AG20443 (cell line): ENCODE measurements at regions not wholly inside any gene's neighbourhood (a gene's known extent, or its start where the extent isn't known, plus 50 kb on each side); places are given as distances from the start of the nearest gene placed in this dataset.

Experiments
- DNase-seq: peaks from one replicate; pipeline ENCODE4 v3.0.0; 2012; ENCODE audit warnings: low spot score, mixed read lengths

DNA sequence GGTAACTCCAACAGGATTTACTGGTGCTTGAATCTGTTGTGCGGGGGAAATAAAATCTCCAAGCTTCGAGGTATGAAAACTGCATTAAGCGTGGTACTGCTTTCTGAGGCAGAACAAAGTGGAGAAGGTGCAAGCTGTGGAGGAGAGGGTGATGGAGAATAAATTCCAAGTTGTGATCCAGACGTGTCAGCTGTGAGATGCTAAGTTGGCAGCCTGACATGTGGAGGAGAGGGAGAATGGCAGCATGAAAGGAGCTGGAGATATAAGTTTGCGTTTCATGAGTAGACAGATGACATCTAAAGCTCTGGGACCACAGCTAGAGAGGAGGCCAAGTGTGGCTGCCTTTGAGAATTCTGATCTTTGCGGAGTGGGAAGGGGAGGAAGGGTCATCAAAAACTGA is 411.8 kb downstream of the FBXO15 start:
- no peak for DNase-seq

DNA sequence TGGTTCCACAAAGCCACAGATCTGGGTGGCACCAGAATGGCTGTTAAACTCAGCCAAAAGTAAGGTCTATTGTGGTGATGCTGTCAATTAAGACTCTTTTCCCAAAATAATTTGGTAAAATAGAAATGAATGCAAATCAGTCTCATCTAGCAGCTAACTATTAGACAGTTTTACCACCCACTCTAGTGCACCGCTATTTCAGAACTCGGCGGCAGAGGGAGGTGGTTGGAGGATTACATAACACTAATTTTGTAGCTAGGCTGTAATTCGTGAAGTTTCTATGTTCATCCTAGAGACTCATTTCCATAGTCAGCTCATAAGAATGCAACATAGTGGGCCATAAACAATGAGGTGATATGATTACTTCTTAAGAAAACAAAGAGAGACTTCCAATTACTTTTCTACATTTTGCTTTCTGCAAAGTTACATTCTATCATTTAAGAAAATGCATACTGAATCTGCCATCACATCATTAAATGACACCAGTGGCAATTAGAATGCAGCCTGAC is 413.8 kb downstream of the FBXO15 start:
- DNase-seq: no peak

DNA sequence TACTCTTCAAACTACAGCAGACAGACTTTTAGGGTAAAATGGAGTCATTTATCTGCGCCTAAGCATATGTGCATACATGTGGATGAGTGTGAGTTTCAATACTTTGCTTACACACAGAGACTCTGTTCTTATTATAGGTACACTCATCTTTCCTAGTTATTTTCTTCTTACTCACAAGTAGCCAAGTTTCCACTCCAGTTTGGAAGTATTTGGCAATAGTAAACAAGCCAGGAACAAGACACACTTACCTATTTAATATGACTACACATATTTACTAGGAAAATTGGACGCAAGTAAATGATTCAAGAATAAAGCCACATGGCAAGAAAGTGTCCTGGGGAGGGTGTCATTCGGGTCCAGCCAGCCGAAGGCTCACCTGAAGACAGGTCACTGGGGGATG is 414.3 kb downstream of the FBXO15 start:
- DNase-seq: no peak

DNA sequence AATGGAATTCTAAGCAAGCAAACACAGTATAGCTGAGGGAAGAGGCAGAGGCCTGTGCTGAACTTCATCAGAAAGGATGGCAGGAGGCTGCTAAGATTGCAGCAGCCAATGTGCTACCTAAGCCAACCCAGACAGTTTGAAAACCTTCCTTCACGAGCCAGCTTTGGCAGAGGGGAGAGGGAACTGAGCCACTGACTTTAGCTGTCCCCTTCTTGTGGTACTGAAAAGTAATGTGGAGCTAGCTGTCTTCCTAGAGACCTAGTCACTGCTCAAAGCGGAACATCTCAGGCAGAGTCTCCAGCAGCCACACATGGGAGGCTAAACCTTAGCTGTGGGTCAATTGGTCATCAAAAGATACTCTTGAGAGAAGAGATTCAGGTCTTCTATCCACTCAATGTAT is 419.0 kb downstream of the FBXO15 start:
- DNase-seq: no peak

DNA sequence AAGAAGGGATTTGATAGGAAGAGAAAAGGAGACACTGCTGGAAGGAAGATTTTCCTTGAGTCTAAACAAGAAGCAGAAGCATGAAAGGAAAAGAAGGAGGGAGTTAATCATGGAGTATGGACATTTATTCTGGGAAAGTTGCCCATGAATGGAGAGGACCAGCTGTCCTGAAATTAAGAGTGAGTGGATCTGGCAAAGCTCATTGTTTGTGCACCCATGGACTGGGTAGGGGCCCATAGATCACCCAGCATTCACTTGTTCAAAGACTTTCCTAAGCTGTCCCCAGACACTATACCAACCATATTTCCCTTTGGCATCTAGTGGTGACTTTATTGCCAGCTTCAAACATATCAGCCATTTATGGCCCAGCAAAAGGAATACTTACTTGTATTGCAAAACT is 422.7 kb downstream of the FBXO15 start:
- no peak for DNase-seq

DNA sequence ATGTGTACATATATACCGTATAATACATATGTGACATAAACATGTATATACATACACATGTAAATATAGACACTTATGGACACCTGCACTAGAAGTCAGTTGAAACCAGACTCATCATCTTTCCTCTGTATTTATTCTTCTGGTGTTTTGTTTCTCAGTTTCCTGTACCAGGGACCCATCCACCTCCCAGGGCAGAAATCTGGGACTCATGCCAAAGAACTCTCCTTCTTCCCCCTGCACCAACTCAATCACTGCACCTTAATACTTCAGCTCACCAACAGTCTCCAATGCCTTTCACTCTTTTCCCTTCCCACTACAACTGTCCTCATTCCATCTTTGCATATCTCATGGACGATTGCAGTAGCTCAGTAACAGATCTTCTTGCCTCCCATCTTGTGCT is 428.0 kb downstream of the FBXO15 start:
- DNase-seq: no peak

DNA sequence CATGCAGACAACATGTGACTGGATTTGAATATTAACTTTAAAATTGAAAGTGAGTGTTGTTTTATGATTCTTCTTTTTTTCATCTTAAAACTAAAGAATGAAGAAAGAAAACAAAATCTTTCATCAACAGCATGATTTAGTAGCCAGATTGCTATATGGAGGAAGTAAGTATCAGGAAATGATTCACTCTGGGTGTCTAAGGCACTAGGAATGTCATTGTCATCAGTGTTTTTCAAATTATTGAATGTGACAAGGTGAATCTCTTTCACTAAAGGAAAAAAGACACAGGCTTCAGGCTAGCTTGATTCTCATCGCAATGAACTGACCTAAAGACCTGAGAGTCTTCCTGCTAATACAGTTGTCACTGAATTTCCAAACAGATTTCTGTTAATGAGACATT is 430.1 kb downstream of the FBXO15 start:
- DNase-seq: no peak

DNA sequence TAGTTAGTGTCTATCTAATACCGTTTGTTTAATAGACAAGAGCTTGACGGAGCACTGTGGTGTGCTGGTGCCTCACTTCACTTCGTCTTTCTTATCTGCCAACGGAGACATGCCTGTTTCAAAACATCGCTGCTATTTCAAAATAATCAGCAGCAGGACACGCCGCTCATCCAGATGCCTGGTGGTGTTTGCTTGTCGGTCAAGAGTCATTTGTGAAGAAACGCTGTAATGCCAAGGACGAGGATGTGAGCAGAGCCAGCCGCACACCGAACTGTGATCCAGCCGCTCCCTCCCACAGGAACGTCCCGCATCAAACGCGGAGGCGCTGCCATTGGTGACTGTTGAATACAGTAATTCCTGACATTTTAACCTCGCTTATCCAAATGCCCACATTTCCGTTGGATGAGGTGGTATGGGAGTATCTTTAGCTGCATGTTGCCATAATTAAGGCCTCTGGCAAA is 432.4 kb downstream of the FBXO15 start:
- DNase-seq: no peak

DNA sequence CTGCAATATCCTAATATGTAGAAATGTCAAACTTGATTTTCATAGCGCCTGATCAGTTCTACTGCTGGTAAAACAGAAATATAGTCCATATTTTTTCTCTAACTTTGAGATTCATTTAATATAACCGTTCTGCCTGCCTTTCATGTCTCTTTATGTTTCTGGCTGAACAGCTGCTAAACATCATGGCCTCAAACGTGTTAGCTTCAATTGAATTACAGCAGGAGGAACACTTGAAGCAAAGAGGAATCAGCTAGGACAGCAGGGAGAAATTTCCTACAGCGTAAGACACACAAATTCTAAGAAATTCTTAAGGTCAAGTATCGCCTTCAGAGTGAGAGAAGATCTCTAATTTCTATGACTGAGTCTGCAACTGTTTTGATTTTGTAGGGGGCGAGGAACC is 433.2 kb downstream of the FBXO15 start:
- DNase-seq: no peak

DNA sequence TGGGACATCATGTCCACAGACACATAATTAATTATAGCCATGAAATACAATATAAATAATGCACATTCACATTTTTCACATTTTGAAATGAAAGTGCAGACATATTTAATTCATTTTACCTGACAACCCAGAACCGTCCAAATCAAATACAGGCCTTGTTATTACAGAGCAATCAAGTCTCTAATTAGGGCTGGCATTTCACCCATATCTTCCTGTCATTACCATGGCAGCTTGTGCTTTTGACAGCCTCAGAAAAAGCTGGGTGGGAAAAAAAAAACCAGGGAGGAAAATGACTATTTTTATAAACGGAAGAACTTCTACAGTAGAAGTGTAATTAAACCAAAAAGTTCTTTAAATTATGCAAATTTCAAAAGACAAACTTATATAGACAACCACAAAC is 436.4 kb downstream of the FBXO15 start:
- no peak for DNase-seq

DNA sequence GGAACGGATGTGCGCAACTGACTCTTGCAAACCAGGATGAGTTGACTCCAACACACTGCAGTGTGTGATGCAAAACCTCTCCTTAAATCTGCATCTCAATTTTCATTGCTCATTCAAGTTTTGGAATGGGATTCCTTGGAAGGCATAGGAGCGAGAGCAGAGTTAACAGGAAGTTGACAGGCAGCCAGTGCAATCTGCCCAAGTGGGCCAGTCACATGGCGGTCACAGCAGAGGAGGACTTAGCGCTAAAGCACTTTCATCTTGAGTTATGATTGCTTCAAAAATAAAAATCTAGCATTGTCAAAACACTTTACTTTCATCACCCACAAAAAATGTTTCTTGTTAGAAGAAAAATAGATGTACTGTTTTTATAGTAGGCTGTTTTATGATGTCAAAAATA is 439.0 kb downstream of the FBXO15 start:
- DNase-seq: no peak

DNA sequence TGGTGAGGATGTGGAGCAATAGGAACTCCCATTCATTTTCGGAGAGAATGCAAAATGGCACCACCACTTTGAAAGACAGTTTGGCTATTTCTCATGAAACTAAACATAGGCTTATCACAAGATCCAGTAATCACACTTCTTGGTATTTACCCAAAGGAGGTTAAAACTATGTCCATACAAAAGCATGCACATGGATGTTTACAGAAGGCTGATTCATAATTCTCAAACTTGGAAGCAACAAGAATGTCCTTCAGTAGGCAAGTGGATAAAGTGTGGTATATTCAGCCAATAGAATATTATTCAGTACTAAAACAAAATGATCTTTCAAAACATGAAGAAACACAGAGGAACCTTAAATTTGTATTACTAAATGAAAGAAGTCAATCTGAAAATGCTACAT is 440.6 kb downstream of the FBXO15 start:
- DNase-seq: no peak

DNA sequence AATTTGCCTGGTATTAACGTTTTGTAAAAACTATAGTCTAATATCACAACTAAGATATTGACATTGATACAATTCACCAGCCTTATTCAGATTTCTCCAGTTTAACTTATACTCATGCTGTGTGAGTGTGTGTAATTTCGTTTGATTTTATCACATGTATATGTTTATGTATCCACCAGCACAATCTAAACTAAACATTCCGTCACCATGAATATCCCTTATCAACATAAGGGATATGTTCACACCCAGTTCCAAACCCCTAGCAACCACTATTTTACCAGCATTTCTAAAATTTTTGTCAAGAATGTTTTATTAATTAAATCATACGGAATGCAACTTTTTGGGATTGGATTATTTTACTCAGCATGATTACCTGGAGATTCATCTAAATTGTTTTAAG is 450.3 kb downstream of the FBXO15 start:
- DNase-seq: no peak

DNA sequence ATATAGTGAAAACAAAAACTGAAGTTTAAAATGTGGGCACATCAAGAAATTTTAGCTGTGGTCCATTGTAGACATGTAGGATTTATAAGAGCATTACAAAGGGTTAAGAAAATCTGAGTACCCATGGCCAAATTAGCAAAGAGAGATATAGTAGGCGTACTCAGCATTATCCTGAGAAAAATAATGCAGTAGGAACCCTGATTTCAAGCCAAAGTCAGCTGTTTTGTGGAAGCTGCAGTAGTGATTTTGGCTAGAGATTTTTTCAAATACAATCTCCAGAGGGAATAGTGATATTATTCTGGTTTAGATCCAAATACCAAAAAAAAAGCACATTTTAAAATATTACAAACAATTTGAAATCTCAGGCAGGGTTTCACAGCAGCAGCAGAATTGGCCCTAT is 450.9 kb downstream of the FBXO15 start:
- DNase-seq: no peak

DNA sequence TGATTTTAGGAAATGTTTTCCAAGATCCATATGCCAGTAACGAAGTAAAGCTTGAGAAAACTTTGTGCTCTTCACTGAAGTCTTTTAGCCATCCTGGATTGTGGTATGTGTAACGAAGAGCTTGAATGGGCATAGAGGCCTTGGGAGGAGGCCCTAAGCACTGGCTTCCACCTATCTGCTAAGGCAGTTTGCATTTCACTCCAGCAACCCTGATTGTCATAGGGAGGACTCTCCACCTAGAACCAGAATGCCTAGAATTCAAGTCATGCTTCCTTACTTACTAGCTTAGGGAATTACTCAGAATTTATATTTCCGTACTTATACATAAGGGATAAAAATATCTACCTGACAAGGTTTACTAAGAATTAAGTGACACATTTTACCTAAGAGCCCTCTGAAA is 451.5 kb downstream of the FBXO15 start:
- DNase-seq: no peak

DNA sequence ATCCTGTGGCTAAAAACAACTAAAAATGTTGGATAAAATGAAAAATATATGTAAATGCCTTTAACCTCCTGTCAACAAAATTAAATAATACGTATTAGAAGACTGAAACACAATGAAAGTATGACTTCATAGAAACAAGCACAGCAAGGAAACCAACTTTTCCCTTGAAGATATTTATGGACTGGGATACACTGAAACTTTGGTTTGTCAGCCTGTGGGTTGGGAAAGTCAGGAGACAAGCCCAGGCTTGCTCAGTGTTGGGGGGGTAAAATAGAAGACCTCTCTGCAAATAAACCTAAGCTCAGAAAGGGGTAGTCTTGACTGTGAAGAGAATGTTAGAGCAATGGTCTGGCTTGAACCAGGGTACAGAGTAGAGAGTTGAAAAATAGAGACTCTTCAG is 454.5 kb downstream of the FBXO15 start:
- no peak for DNase-seq

DNA sequence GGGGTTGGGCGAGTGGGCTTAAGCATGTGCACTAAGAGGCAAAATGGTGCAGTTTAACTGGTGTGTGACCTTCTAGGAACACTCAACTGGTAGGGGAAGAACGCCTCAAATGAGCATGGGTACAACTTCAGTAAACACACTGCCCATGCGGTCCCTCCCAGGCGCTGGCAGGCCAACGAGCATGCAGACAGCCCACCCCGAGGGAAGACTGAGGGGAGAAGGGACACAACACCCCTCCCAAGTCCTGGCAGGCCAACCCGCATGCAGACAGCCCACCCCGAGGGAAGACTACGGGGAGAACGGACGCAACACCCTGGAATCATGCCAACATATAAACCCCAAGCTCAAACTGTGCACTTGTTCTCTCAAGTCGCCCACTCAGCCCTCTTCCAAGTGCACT is 456.0 kb downstream of the FBXO15 start:
- no peak for DNase-seq

DNA sequence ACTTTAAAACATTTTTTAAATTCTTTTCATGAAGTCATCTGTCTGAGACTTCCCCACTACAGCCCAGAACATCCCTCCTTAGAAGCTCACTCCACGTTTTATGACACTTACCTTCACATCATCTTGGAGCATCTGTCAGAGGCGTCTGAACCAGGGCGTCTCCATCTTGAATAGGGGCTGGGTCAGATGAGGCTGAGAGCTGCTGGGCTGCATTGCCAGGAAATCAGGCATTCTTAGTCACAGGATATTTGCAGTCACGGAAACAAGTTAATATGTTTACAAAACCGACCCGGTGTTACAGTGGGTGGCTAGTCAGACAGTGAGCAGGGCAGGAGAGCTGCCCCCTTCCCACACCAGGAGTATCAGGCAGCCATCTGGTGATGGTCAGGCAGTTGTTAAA is 456.5 kb downstream of the FBXO15 start:
- DNase-seq: peak; percentile 29

DNA sequence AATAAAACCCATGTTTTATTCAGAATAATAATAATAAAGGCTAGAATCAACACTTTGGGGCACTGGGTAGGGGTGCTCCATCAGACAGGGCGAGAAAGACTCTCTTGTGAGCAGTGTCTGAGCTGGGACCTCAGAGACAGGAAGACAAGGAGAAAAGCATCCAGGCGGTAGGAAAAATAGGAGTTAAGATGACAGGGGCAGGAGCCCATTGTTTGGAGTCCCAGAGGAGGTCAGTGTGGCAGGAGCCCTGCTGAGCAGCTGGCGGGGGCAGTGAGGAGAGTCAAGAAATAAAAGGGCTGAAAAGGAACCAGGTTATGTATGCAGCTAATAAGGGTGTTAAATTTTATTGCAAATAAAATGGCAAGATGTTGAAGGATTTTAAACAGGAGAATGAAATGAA is 457.4 kb downstream of the FBXO15 start:
- no peak for DNase-seq

DNA sequence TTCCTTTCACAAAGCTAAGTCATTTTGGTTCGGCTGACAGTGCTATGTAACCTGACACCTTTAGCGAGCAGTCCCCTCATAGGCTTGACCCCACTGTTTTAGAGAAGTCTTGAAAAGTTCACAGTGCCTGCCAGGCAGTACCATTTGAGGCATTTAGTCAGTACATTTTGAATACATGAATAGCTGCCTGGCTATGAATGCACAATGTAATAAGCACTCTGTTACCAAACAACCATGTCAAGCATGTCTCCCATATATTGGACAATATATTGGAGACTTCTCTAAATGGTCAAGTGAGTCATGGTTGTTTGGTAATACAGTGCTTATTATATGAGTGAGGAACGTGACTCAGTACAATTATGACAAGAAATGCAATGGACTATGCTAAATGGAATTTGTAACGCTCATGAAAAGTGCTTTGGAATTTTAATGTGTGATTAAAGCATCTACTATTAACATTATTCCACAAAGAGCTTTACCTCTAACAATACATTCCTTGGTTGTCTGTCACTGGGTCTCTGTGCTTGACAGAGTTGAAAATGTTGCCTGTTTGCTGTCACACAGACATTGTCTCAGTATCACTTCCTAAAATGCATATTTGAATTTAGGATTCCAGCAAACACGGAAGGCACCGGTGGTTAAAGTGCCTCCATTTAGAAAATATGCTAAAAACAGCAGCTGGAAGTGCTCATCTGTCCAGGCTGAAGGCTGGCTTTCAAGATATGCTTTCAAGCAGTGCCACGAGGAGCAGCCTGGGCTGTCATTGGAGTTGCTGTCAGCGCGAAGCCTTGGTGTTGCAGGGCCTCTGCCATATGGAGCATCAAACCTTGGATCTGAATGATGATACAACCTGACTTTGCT is 458.6 kb downstream of the FBXO15 start:
- DNase-seq: peak; percentile 16

DNA sequence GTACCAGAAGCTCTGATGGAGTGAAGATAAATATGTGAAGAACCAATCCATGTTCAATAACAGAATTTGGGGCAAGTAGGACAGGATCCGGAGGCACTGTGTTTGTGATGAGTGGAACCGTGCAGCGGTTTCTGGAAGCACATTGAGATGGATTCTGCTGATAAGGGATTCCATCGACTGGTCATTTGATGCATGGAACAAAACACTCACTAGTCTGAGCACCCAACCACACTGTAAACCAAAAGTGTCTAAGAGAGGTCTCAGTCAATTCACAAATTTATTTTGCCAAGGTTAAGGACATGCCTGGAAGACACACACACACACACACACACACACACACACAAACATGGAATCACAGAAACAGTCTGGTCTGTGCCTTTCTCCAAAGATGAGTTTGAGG is 459.5 kb downstream of the FBXO15 start:
- no peak for DNase-seq

DNA sequence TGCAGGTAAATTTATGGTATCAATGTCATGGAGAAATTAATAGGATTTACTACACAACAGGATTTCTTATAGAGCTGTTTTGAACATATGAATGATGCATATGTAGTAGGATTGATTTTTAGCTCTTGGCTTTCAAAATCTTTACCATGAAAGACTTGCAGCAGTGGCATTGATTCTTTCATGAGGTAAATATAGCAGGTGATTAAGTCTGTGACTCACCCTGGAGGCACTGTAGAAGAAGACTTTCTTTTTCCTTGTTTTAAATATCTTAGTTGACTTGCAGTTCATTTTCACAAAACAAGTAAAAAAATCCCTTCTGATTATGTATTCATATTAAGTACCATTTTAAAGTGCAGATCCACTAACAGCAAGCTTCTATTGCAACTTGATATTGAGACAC is 463.0 kb downstream of the FBXO15 start:
- no peak for DNase-seq

DNA sequence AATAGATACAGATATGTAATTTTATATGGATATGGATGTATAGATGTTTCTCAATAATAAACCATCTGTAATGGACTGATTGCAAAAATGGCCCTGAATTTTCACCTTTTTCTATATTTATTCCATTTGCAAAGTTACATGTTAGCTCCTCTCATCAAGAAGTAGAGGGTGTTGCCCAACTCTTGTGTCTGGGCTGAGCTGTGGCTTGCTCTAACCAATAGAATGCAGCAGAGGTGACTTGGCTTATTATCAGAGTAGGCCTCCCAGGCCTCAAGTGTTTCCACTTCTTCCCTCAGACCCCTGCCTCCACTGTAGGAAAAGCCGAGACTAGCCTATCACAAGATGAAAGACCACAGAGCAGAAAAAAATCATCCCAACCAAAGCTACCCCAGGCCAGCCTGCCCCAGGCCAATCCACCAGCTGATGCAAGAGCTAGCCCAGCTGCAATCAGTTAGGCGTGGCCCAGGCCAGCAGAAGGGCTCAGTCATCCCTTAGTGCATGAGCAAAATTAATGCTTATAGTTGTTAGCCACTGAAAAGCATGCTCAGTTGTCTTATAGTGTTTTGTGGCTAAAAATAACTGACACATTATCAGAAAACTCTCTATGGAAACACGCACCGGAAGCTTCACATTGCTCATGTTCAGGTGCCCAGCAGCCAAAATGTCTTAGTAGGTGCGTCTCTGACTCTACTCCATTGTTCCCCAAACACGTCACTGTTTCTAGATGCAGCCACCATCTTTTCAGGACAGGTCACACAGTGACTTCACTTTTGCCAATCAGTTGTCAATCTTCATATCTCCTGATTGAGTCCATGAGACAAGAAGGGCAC is 464.0 kb downstream of the FBXO15 start:
- DNase-seq: peak; percentile 40
